KMS-11 (cell line): ENCODE measurements at regions not wholly inside any gene's neighbourhood (a gene's known extent, or its start where the extent isn't known, plus 50 kb on each side); places are given as distances from the start of the nearest gene placed in this dataset.

Experiments used
- H2AFZ ChIP-seq: fragments of 200-600 bp; sonication (generic); 2 replicates; pipeline ENCODE4 v1.6.1; 2016; ENCODE audit warnings: antibody characterized with exemption, mixed run types, low read depth
- H3K27ac ChIP-seq: fragments of 200-600 bp; sonication (generic); 2 replicates; pipeline ENCODE4 v1.6.1; 2016; ENCODE audit warnings: mild to moderate bottlenecking, mixed run types
- H3K27me3 ChIP-seq: fragments of 200-600 bp; sonication (generic); 2 replicates; pipeline ENCODE4 v1.6.1; 2017; ENCODE audit warnings: mild to moderate bottlenecking, low read depth, mixed run types, moderate library complexity; ENCODE audit not compliant: insufficient read depth
- H3K36me3 ChIP-seq: fragments of 200-600 bp; sonication (generic); 2 replicates; pipeline ENCODE4 v1.6.1; 2017; ENCODE audit warnings: mild to moderate bottlenecking, mixed run types; ENCODE audit not compliant: insufficient read depth
- H3K4me1 ChIP-seq: fragments of 200-600 bp; sonication (generic); 2 replicates; pipeline ENCODE4 v1.6.1; 2016; ENCODE audit warnings: mild to moderate bottlenecking, low read depth, mixed run types; ENCODE audit not compliant: poor library complexity, severe bottlenecking
- H3K4me2 ChIP-seq: fragments of 200-600 bp; sonication (generic); 2 replicates; pipeline ENCODE4 v1.7.0; 2016; ENCODE audit warnings: mild to moderate bottlenecking, mixed run types
- H3K4me3 ChIP-seq: fragments of 200-600 bp; sonication (generic); IDR thresholded peaks from 2 replicates; pipeline ENCODE4 v1.6.1; 2017; ENCODE audit warnings: low read depth, low read length, mixed read lengths; ENCODE audit not compliant: insufficient read depth
- H3K79me2 ChIP-seq: fragments of 200-600 bp; sonication (generic); 2 replicates; pipeline ENCODE4 v1.6.1; 2016; ENCODE audit warnings: low read depth, mixed run types; ENCODE audit not compliant: insufficient read depth
- H3K9ac ChIP-seq: fragments of 200-600 bp; sonication (generic); 2 replicates; pipeline ENCODE4 v1.6.1; 2016; ENCODE audit warnings: mild to moderate bottlenecking, mixed run types
- H4K20me1 ChIP-seq: fragments of 200-600 bp; sonication (generic); 2 replicates; pipeline ENCODE4 v1.6.1; 2016; ENCODE audit warnings: mild to moderate bottlenecking, mixed run types; ENCODE audit not compliant: insufficient read depth
- TF ChIP-seq, protein P1 (sequence below): fragments of 200-600 bp; sonication (generic); conservative IDR thresholded peaks from 2 replicates; pipeline ENCODE4 v1.6.1; 2017; ENCODE audit warnings: low read depth, mild to moderate bottlenecking, antibody characterized with exemption, low read length, moderate library complexity, mixed read lengths

DNA sequence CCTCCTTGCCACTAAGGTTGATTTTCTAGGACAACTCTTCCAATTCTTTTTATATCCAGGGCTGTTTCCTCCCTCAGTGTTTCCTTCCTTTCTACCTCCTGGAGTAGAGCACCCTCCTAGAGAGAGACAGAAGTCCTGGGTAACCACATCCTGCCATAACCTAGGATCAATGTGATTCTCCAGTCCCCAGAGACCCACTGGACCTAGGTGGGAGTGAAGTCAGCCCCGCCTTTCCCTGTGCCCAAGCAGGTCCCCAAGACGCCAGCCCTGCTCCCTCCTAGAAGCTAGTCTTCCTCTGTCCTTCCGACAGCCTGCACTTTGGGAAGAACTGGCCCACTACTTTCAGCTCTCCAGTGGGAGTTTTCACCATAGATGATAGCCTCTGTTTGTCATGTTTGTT lies 166.8 kb upstream of the PLEKHG7 start:
- peaks cover 5% of the 10 kb centered on the region for H3K4me1 ChIP-seq
- no peaks in the 10 kb centered on the region for H3K27me3 ChIP-seq
- H3K36me3 ChIP-seq = no peaks in the 10 kb centered on the region
- H3K79me2 ChIP-seq = no peaks in the 10 kb centered on the region
- no peak overlapping the region for H3K9ac ChIP-seq
- no peak overlapping the region for H3K27ac ChIP-seq
- H4K20me1 ChIP-seq = no peaks in the 10 kb centered on the region
- no peak overlapping the region for H3K4me3 ChIP-seq
- TF ChIP-seq, protein P1, sequence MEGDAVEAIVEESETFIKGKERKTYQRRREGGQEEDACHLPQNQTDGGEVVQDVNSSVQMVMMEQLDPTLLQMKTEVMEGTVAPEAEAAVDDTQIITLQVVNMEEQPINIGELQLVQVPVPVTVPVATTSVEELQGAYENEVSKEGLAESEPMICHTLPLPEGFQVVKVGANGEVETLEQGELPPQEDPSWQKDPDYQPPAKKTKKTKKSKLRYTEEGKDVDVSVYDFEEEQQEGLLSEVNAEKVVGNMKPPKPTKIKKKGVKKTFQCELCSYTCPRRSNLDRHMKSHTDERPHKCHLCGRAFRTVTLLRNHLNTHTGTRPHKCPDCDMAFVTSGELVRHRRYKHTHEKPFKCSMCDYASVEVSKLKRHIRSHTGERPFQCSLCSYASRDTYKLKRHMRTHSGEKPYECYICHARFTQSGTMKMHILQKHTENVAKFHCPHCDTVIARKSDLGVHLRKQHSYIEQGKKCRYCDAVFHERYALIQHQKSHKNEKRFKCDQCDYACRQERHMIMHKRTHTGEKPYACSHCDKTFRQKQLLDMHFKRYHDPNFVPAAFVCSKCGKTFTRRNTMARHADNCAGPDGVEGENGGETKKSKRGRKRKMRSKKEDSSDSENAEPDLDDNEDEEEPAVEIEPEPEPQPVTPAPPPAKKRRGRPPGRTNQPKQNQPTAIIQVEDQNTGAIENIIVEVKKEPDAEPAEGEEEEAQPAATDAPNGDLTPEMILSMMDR = no peak
- H2AFZ ChIP-seq = no peak overlapping the region
- no peak overlapping the region for H3K4me2 ChIP-seq

DNA sequence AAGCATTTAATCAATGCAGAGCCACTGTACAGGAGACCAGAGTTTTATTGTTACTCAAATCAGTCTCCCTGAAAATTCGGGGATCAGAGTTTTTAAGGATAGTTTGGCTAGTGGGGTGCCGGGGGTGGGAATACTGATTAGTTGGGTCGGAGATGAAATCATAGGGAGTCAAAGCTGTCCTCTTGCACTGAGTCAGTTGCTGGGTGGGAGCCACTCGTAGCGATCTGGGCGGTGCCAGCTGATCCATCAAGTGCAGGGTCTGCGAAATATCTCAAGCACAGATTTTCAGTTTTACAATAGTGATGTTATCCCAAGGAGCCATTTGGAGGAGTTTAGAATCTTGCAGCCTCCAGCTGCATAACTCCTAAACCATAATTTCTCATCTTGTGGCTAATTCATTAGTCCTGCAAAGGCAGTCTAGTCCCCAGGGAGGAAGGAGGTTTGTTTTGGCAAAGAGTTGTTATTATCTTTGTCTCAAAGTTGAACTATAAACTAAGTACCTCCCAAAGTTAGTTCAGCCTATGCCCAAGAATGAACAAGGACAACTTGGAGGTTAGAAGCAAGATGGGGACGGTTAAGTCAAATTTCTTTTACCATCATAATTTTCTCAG lies 169.4 kb upstream of the PLEKHG7 start:
- H3K79me2 ChIP-seq = no peaks in the 10 kb centered on the region
- no peaks in the 10 kb centered on the region for H3K27me3 ChIP-seq
- no peaks in the 10 kb centered on the region for H3K36me3 ChIP-seq
- TF ChIP-seq, protein P1 = no peak
- H3K4me1 ChIP-seq = no peaks in the 10 kb centered on the region
- H3K9ac ChIP-seq = no peak overlapping the region
- no peak overlapping the region for H2AFZ ChIP-seq
- no peak overlapping the region for H3K27ac ChIP-seq
- no peak overlapping the region for H3K4me2 ChIP-seq
- H4K20me1 ChIP-seq = no peaks in the 10 kb centered on the region
- H3K4me3 ChIP-seq = no peak overlapping the region

DNA sequence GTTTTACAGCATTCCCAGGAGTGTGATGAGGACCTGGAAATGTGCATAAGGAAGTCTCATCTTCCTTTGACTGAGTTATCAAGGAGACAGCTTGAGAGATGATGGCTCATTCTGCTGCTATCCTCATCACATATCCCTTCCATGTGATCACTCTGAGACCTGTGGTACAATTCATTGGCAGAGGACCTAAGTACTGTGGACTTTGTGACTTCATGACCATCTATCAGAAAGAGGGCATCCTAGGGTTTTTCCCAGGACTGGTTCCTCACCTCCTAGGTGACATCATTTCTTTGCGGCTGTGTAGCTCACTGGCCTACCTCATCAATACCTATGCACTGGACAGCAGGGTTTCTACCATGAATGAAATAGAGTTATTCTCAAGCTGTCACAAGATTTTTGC lies 172.1 kb upstream of the PLEKHG7 start:
- no peak overlapping the region for H3K4me3 ChIP-seq
- no peaks in the 10 kb centered on the region for H3K27me3 ChIP-seq
- TF ChIP-seq, protein P1 = no peak
- H2AFZ ChIP-seq = no peak overlapping the region
- no peaks in the 10 kb centered on the region for H3K4me1 ChIP-seq
- H3K9ac ChIP-seq = no peak overlapping the region
- no peaks in the 10 kb centered on the region for H3K36me3 ChIP-seq
- H3K79me2 ChIP-seq = no peaks in the 10 kb centered on the region
- H3K4me2 ChIP-seq = no peak overlapping the region
- no peak overlapping the region for H3K27ac ChIP-seq
- no peaks in the 10 kb centered on the region for H4K20me1 ChIP-seq

DNA sequence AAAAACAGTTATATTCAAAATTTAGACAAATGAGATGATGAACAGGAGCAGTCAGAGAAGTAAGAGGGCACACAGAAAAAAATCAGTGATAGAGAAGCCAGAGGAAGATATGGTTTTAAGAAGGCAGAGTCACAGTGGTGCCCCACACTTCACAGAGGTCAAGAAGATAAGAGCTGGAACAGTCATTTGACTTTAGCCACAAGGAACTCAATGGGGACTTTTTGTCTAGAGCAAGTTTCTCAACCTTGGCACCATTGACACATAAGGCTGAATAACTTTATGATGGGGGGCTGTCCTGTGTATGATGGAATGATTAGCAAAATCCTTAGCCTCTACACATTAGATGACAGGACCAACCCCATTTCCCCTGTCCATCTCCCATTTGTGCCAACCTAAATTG lies 172.8 kb upstream of the PLEKHG7 start:
- H3K36me3 ChIP-seq = no peaks in the 10 kb centered on the region
- no peaks in the 10 kb centered on the region for H4K20me1 ChIP-seq
- TF ChIP-seq, protein P1 = no peak
- no peak overlapping the region for H3K9ac ChIP-seq
- H3K4me1 ChIP-seq = no peaks in the 10 kb centered on the region
- no peaks in the 10 kb centered on the region for H3K79me2 ChIP-seq
- H3K27me3 ChIP-seq = no peaks in the 10 kb centered on the region
- H3K4me2 ChIP-seq = no peak overlapping the region
- H3K27ac ChIP-seq = no peak overlapping the region
- H3K4me3 ChIP-seq = no peak overlapping the region
- H2AFZ ChIP-seq = no peak overlapping the region
